WERI-Rb-1 (cell line): ENCODE measurements at regions not wholly inside any gene's neighbourhood (a gene's known extent, or its start where the extent isn't known, plus 50 kb on each side); places are given as distances from the start of the nearest gene placed in this dataset.

ENCODE experiments used
- DNase-seq: peaks from one replicate; pipeline ENCODE4 v3.0.0-alpha.2; 2020
- H3K27ac ChIP-seq: fragments of 250-450 bp; sonication (Bioruptor Pico); 2 replicates; pipeline ENCODE4 v1.5.1; 2020; ENCODE audit warnings: mild to moderate bottlenecking, moderate library complexity
- H3K27me3 ChIP-seq: fragments of 250-450 bp; sonication (Bioruptor Pico); 2 replicates; pipeline ENCODE4 v1.5.1; 2021; ENCODE audit warnings: mild to moderate bottlenecking, low read depth, moderate library complexity; ENCODE audit not compliant: insufficient read depth, severe bottlenecking
- H3K36me3 ChIP-seq: fragments of 250-450 bp; sonication (Bioruptor Pico); 2 replicates; pipeline ENCODE4 v1.5.1; 2020; ENCODE audit warnings: mild to moderate bottlenecking, moderate library complexity
- H3K4me3 ChIP-seq: 2 replicates; pipeline ENCODE4 v1.5.1; 2011; ENCODE audit warnings: low read depth, mild to moderate bottlenecking, control low read depth, low read length
- H3K9me3 ChIP-seq: fragments of 250-450 bp; sonication (Bioruptor Pico); 2 replicates; pipeline ENCODE4 v1.5.1; 2021; ENCODE audit warnings: mild to moderate bottlenecking, moderate library complexity; ENCODE audit not compliant: severe bottlenecking
- TF ChIP-seq, protein P1 (sequence below): IDR thresholded peaks from 2 replicates; pipeline ENCODE4 v1.5.1; 2011; ENCODE audit warnings: low read depth, mild to moderate bottlenecking, control low read depth, inconsistent platforms, low read length

- TF ChIP-seq, protein P1, sequence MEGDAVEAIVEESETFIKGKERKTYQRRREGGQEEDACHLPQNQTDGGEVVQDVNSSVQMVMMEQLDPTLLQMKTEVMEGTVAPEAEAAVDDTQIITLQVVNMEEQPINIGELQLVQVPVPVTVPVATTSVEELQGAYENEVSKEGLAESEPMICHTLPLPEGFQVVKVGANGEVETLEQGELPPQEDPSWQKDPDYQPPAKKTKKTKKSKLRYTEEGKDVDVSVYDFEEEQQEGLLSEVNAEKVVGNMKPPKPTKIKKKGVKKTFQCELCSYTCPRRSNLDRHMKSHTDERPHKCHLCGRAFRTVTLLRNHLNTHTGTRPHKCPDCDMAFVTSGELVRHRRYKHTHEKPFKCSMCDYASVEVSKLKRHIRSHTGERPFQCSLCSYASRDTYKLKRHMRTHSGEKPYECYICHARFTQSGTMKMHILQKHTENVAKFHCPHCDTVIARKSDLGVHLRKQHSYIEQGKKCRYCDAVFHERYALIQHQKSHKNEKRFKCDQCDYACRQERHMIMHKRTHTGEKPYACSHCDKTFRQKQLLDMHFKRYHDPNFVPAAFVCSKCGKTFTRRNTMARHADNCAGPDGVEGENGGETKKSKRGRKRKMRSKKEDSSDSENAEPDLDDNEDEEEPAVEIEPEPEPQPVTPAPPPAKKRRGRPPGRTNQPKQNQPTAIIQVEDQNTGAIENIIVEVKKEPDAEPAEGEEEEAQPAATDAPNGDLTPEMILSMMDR = no peak
- no peaks in the 10 kb centered on the region for H3K27me3 ChIP-seq
- H3K36me3 ChIP-seq = no peaks in the 10 kb centered on the region
- no peak overlapping the region for H3K27ac ChIP-seq
- no peak for DNase-seq
- H3K9me3 ChIP-seq = no peaks in the 10 kb centered on the region
- H3K4me3 ChIP-seq = no peak overlapping the region
These were observed 497.6 kb downstream of the RASEF start for GRCh38 chr9:82565188-82565969.

GRCh38 chr9:82567953-82568352 lies 495.0 kb downstream of the RASEF start:
- no peak overlapping the region for H3K27ac ChIP-seq
- no peak overlapping the region for H3K4me3 ChIP-seq
- TF ChIP-seq, protein P1 = no peak
- no peaks in the 10 kb centered on the region for H3K27me3 ChIP-seq
- no peak for DNase-seq
- no peaks in the 10 kb centered on the region for H3K9me3 ChIP-seq
- no peaks in the 10 kb centered on the region for H3K36me3 ChIP-seq

DNA sequence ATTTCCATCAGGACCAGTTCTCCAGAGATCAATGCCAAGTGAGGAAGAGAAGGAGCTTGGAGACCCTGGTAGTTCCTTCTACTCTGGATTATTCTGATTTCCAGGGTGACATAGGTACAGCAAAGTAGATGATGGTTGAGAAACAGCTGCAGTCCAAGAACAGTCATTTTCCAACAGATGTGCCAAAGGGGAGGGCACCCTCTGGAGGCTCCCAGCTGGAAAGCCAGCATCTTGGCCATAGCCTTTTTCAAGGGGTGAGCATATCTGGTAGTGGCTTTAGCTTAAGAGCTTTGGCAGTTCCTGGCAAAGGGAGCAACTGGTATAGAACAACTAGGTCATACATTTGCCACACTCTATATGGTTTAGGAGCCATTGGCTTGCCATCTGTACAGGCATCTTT lies 492.7 kb downstream of the RASEF start:
- no peak for DNase-seq
- no peak overlapping the region for H3K27ac ChIP-seq
- H3K9me3 ChIP-seq = peaks cover 7% of the 10 kb centered on the region
- no peaks in the 10 kb centered on the region for H3K36me3 ChIP-seq
- H3K4me3 ChIP-seq = no peak overlapping the region
- H3K27me3 ChIP-seq = no peaks in the 10 kb centered on the region
- TF ChIP-seq, protein P1 = no peak

GRCh38 chr9:82571540-82571939 lies 491.4 kb downstream of the RASEF start:
- Histone ChIP-seq H3K27me3 (no peaks in the 10 kb centered on the region), H3K9me3 (peaks cover 7% of the 10 kb centered on the region), H3K27ac (no peak overlapping the region), H3K36me3 (no peaks in the 10 kb centered on the region), H3K4me3 (no peak overlapping the region)
- TF ChIP-seq, protein P1 = no peak
- no peak for DNase-seq

- H3K27ac ChIP-seq = no peak overlapping the region
- no peaks in the 10 kb centered on the region for H3K27me3 ChIP-seq
- H3K9me3 ChIP-seq = peaks cover 7% of the 10 kb centered on the region
- H3K36me3 ChIP-seq = no peaks in the 10 kb centered on the region
- TF ChIP-seq, protein P1 = no peak
- no peak overlapping the region for H3K4me3 ChIP-seq
- no peak for DNase-seq
These were observed 490.8 kb downstream of the RASEF start for GRCh38 chr9:82572146-82572545.

DNA sequence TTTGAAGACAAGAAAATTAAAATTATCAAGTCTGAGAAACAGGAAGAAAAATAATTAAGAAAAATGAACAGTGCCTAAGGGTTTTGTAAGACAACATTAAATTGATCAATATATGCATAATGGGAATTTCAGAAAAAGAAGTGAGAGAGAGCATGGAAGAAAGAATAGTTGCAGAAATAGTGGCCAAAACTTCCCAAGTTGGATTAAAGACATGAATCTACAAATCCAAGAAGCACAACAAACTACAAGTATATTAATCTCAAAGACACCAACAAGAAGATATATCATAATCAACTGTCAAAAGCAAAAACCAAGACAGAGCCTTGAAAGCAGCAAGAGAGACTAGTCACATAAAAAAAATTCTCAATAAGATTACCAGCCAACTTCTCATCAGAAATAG lies 488.0 kb downstream of the RASEF start:
- no peak for DNase-seq
- Histone ChIP-seq H3K27me3 (no peaks in the 10 kb centered on the region), H3K9me3 (peaks cover 7% of the 10 kb centered on the region), H3K27ac (no peak overlapping the region), H3K4me3 (no peak overlapping the region), H3K36me3 (no peaks in the 10 kb centered on the region)
- TF ChIP-seq, protein P1 = no peak
